Calu3 (cell line): ENCODE measurements at regions not wholly inside any gene's neighbourhood (a gene's known extent, or its start where the extent isn't known, plus 50 kb on each side); places are given as distances from the start of the nearest gene placed in this dataset.

Experiments
- BruUV-seq: library from RNA; stranded (reverse); fragments of 400-500 nt; replicated peaks from 2 replicates; lab custom pipeline; 2021; lab: Mats Ljungman, UMichigan
- CTCF ChIA-PET: fragments of 300-600 bp; sonication (Branson Sonifier 250); formaldehyde crosslinking; loops from one replicate; lab custom pipeline; 2022; ENCODE audit warnings: antibody characterized with exemption; lab: Charles Lee
- DNase-seq: peaks from one replicate; pipeline ENCODE4 v3.0.0; 2022
- H3K27ac Mint-ChIP-seq: one replicate; pipeline ENCODE4 v1.8.0; 2022; ENCODE audit warnings: mixed read lengths; ENCODE audit not compliant: unreplicated experiment
- H3K27me3 Mint-ChIP-seq: one replicate; pipeline ENCODE4 v1.8.0; 2022; ENCODE audit warnings: mixed read lengths; ENCODE audit not compliant: unreplicated experiment
- H3K36me3 Mint-ChIP-seq: one replicate; pipeline ENCODE4 v1.8.0; 2022; ENCODE audit warnings: mild to moderate bottlenecking, moderate library complexity, mixed read lengths; ENCODE audit not compliant: insufficient read depth, unreplicated experiment
- H3K4me1 Mint-ChIP-seq: one replicate; pipeline ENCODE4 v1.8.0; 2022; ENCODE audit warnings: mild to moderate bottlenecking, low read depth, mixed read lengths; ENCODE audit not compliant: unreplicated experiment
- H3K4me3 Mint-ChIP-seq: one replicate; pipeline ENCODE4 v1.8.0; 2022; ENCODE audit warnings: mild to moderate bottlenecking, low read depth, moderate library complexity, mixed read lengths; ENCODE audit not compliant: unreplicated experiment
- H3K9me3 Mint-ChIP-seq: one replicate; pipeline ENCODE4 v1.8.0; 2022; ENCODE audit warnings: low read depth, mixed read lengths; ENCODE audit not compliant: unreplicated experiment
- CTCF ChIP-seq: fragments of 200-600 bp; IDR thresholded peaks from one replicate; pipeline ENCODE4 v1.8.0; 2022; ENCODE audit warnings: antibody characterized with exemption; ENCODE audit not compliant: unreplicated experiment
- intact Hi-C: fragments of 100-400 bp; cut with micrococcal nuclease; formaldehyde crosslinking; loops from one replicate; pipeline ENCODE4 v1.10.0; 2022; ENCODE audit not compliant: unreplicated experiment

- no peak for TF ChIP-seq CTCF
- no peaks in the 10 kb centered on the region for H3K27me3 Mint-ChIP-seq
- H3K4me1 Mint-ChIP-seq = peaks cover 14% of the 10 kb centered on the region
- no peaks in the 10 kb centered on the region for H3K36me3 Mint-ChIP-seq
- BruUV-seq = no TSS peak
- no peak overlapping the region for H3K4me3 Mint-ChIP-seq
- H3K27ac Mint-ChIP-seq = no peak overlapping the region
- peaks cover 5% of the 10 kb centered on the region for H3K9me3 Mint-ChIP-seq
- intact Hi-C loops = no loop called here
- CTCF ChIA-PET = no interaction called here
- DNase-seq = no peak
Measured at GRCh38 chr1:163794551-163794950, 472.8 kb downstream of the NUF2 start.

- Mint-ChIP-seq H3K27ac (peak overlapping the region; percentile 68), H3K27me3 (no peaks in the 10 kb centered on the region), H3K4me3 (no peak overlapping the region), H3K9me3 (peaks cover 5% of the 10 kb centered on the region), H3K36me3 (no peaks in the 10 kb centered on the region), H3K4me1 (peaks cover 14% of the 10 kb centered on the region)
- intact Hi-C loops = no loop called here
- DNase-seq = peak; percentile 6
- CTCF ChIA-PET = interaction anchor here (0.5 to 1.3 kb wide), 2 partner anchors 10 to 986 kb away, joined by 3 to 6 read pairs; no protein-coding TSS in a partner anchor
- no TSS peak for BruUV-seq
- TF ChIP-seq CTCF = no peak
Measured at GRCh38 chr1:163796394-163796821, 474.7 kb downstream of the NUF2 start.

GRCh38 chr1:163797816-163798215, 476.1 kb downstream of the NUF2 start:
- Mint-ChIP-seq H3K4me3 (no peak overlapping the region), H3K27ac (no peak overlapping the region), H3K36me3 (no peaks in the 10 kb centered on the region), H3K4me1 (peaks cover 14% of the 10 kb centered on the region), H3K27me3 (no peaks in the 10 kb centered on the region), H3K9me3 (peaks cover 3% of the 10 kb centered on the region)
- intact Hi-C loops = no loop called here
- CTCF ChIA-PET = no interaction called here
- no TSS peak for BruUV-seq
- no peak for TF ChIP-seq CTCF
- DNase-seq = no peak

- TF ChIP-seq CTCF = no peak
- BruUV-seq = no TSS peak
- DNase-seq = no peak
- CTCF ChIA-PET = no interaction called here
- Mint-ChIP-seq H3K27me3 (no peaks in the 10 kb centered on the region), H3K4me3 (no peak overlapping the region), H3K9me3 (peaks cover 5% of the 10 kb centered on the region), H3K36me3 (no peaks in the 10 kb centered on the region), H3K27ac (no peak overlapping the region), H3K4me1 (peaks cover 14% of the 10 kb centered on the region)
- intact Hi-C loops = no loop called here
Measured at GRCh38 chr1:163799190-163799805, 477.5 kb downstream of the NUF2 start.
